ENCODE measurements at regions not wholly inside any gene's neighbourhood (a gene's known extent, or its start where the extent isn't known, plus 50 kb on each side); places are given as distances from the start of the nearest gene placed in this dataset.
A peak's percentile ranks its signal among the peaks of the same experiment; 100 is the strongest.

- WGBS, 2 donors: 40 to 44% methylated on average over 19 of the region's 19 CpGs
- Histone ChIP-seq H3K9me3 (no peaks in the 10 kb centered on the region), H3K36me3 (replicated peaks in 1 of 2; ENCODE audit: insufficient read depth in 1 of 2, low read depth in 2 of 2) (no peaks in the 10 kb centered on the region), H3K27me3 (no peaks in the 10 kb centered on the region), H3K4me1 (no peaks in the 10 kb centered on the region), H3K4me3 (no peak overlapping the region), H3K27ac (no peak overlapping the region)
- no peak for ATAC-seq
- peak in 2 of 4 donors; percentile 13 to 14 for DNase-seq
- intact Hi-C loops (cut with DNase I): no loop called here
- no peak for TF ChIP-seq CTCF (IDR thresholded peaks at IDR 0.05)
- no peak for TF ChIP-seq POLR2A (IDR thresholded peaks at IDR 0.05)
These were observed 339.0 kb upstream of the WWC1 start for GRCh38 chr5:167952278-167952995.

DNA sequence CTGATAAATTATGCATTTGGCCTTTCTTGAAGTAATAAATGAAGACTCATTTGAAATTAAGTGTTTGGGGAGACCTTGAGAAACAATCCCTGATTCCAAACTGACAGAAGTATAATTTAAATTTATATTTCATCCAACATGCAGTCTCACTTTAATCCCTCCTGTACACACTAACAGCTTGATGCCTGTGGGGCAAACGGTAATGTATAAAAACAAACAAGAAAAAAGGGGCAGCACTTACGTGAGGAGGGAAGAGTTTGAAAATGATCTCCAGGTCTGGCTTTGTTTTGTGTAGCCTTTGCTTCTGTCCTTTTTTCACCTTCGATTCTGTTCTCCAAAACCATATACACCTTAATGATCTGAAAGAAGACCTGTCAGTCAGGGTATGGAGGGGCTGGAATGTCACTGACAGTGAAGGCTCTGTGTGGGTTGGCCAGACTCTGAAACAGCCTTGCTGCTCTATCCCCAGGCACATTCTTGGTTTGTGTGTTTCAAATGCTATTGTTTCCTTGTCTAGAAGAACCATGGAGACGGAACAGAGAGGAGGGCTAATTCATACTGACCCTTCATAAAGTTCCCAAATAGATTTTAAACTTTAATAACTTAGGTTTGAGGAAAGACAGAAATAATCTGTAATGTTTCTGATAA lies 338.2 kb upstream of the WWC1 start:
- ATAC-seq: no peak
- Histone ChIP-seq H3K9me3 (no peaks in the 10 kb centered on the region), H3K27me3 (no peaks in the 10 kb centered on the region), H3K36me3 (replicated peaks in 1 of 2; ENCODE audit: insufficient read depth in 1 of 2, low read depth in 2 of 2) (no peaks in the 10 kb centered on the region), H3K27ac (no peak overlapping the region), H3K4me3 (no peak overlapping the region), H3K4me1 (no peaks in the 10 kb centered on the region)
- 35 to 38% methylated on average over 4 of the region's 4 CpGs for whole genome bisulfite sequencing, 2 donors
- DNase-seq: no peak
- TF ChIP-seq CTCF (IDR thresholded peaks at IDR 0.05) (no peak), POLR2A (IDR thresholded peaks at IDR 0.05) (no peak)
- intact Hi-C loops (cut with DNase I): no loop called here

- Histone ChIP-seq H3K36me3 (replicated peaks in 1 of 2; ENCODE audit: insufficient read depth in 1 of 2, low read depth in 2 of 2) (no peaks in the 10 kb centered on the region), H3K4me3 (no peak overlapping the region), H3K4me1 (no peaks in the 10 kb centered on the region), H3K27me3 (no peaks in the 10 kb centered on the region), H3K9me3 (no peaks in the 10 kb centered on the region), H3K27ac (no peak overlapping the region)
- 67 to 71% methylated on average over 2 of the region's 2 CpGs for WGBS, 2 donors
- no peak for ATAC-seq
- TF ChIP-seq POLR2A (IDR thresholded peaks at IDR 0.05) (no peak), CTCF (IDR thresholded peaks at IDR 0.05) (no peak)
- intact Hi-C loops (cut with DNase I): no loop called here
- DNase-seq: no peak
These were observed 329.7 kb upstream of the WWC1 start for GRCh38 chr5:167961731-167962130.

DNA sequence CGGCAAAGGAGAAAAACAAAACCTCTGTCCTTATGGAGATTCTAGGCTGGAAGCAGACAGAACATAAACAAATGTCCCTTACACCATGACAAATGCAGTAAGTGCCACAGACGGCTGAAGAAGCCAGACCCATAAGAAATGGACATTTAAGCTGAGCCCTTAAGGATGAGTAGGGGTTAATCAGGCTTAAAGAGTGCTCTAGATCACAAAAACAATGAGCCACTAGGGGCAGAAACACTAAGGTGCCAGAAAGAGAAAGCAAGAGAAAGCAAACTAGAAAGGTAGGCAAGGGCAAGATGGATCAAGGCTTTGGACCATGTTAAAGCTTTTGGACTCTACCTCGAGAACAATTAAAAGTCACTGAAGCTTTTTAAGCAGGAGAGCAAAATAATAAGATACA lies 326.9 kb upstream of the WWC1 start:
- WGBS, 2 donors: 47 to 58% methylated on average over 3 of the region's 3 CpGs
- H3K27me3 ChIP-seq: no peaks in the 10 kb centered on the region
- no peak for DNase-seq

More for the DNA sequence above, 326.9 kb upstream of the WWC1 start:
- H3K4me3 ChIP-seq: no peak overlapping the region
- no peaks in the 10 kb centered on the region for H3K36me3 ChIP-seq (replicated peaks in 1 of 2; ENCODE audit: insufficient read depth in 1 of 2, low read depth in 2 of 2)
- no peaks in the 10 kb centered on the region for H3K4me1 ChIP-seq
- no peak for ATAC-seq
- H3K27ac ChIP-seq: no peak overlapping the region
- TF ChIP-seq CTCF (IDR thresholded peaks at IDR 0.05): no peak
- no peak for TF ChIP-seq POLR2A (IDR thresholded peaks at IDR 0.05)
- intact Hi-C loops (cut with DNase I): no loop called here
- H3K9me3 ChIP-seq: no peaks in the 10 kb centered on the region
